GM12875 (cell line): ENCODE measurements at regions not wholly inside any gene's neighbourhood (a gene's known extent, or its start where the extent isn't known, plus 50 kb on each side); places are given as distances from the start of the nearest gene placed in this dataset.

Source experiments
- H3K4me3 ChIP-seq: one replicate; pipeline ENCODE4 v1.5.1; 2011; ENCODE audit warnings: low read depth, low read length, control low read depth
- CTCF ChIP-seq: IDR thresholded peaks from 2 replicates; pipeline ENCODE4 v1.5.1; 2011; ENCODE audit warnings: low read depth, mild to moderate bottlenecking, control low read depth, inconsistent platforms, low read length, moderate library complexity, borderline replicate concordance; ENCODE audit not compliant: insufficient read depth

- TF ChIP-seq CTCF = no peak
- H3K4me3 ChIP-seq = no peak overlapping the region
Measured at GRCh38 chr20:24753130-24753529, 195.9 kb upstream of the CST7 start.

GRCh38 chr20:24754691-24755090 is 194.4 kb upstream of the CST7 start:
- no peak for TF ChIP-seq CTCF
- H3K4me3 ChIP-seq = no peak overlapping the region

- H3K4me3 ChIP-seq = no peak overlapping the region
- TF ChIP-seq CTCF = no peak
Measured at GRCh38 chr20:24755411-24755922, 193.6 kb upstream of the CST7 start.

GRCh38 chr20:24756292-24757025 is 192.6 kb upstream of the CST7 start:
- TF ChIP-seq CTCF = no peak

GRCh38 chr20:24761220-24762065 is 187.6 kb upstream of the CST7 start:
- no peak overlapping the region for H3K4me3 ChIP-seq
- no peak for TF ChIP-seq CTCF

More at GRCh38 chr20:24756292-24757025, 192.6 kb upstream of the CST7 start:
- no peak overlapping the region for H3K4me3 ChIP-seq

- TF ChIP-seq CTCF = no peak
- no peak overlapping the region for H3K4me3 ChIP-seq
Measured at GRCh38 chr20:24762371-24762770, 186.7 kb upstream of the CST7 start.
